ENCODE measurements at regions not wholly inside any gene's neighbourhood (a gene's known extent, or its start where the extent isn't known, plus 50 kb on each side); places are given as distances from the start of the nearest gene placed in this dataset.
A peak's percentile ranks its signal among the peaks of the same experiment; 100 is the strongest.

DNA sequence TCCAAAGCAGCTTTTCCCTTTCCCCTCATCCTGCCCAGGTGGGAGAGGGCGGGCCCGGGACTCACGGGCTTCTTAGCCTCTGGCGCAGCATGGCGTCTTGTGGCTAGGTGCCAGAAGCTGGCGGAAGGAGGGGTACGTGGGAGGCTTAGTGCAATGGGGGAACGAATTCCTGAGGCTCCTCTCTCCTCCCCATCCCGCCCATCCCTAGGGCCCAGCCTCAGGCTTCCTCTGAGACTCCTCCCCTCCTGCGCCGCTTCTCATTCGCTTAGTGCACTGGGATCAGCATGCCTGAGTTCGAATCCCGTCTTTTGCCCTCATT is 297.8 kb downstream of the ZNF536 start:
- no peak for DNase-seq

DNA sequence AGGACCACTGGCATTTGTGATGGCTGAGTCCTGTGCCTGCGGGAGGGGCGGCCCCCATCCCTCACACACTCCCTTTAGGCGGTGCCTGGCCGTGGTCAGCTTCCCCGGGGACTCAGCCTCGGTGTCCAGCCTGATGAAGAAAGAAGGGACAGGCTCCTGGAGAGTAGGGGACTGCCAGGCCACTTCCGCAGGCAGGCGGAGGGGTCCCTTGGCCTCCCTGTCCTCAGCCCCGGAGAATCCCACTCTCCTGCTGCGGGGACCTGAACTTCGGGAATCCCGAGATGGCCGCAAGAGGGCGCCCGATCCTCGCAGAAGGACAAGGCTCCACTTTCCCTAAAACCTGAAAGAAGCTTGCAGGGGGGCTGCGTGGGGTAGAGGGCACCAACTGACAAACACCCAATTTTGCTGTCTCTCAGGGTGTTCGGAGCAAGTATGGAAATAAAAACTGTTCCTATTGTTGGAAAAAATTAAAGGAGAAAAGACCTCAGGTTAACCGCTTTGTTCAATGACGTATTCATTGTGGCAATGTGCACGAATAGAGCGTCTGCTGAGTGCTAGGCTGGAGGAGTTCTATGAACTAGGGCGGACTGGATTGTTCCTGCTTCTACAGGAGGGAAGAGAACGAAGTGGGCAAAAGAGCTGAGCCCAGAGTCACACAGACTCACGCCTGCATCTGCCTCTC is 297.3 kb downstream of the ZNF536 start:
- H3K36me3 Mint-ChIP-seq, result no peaks in the 10 kb centered on the region
- H3K9me3 Mint-ChIP-seq, result no peaks in the 10 kb centered on the region
- H3K27ac Mint-ChIP-seq, result no peak overlapping the region
- peak; percentile 59 for DNase-seq
- peaks cover 19% of the 10 kb centered on the region for H3K27me3 Mint-ChIP-seq
- no peak overlapping the region for H3K4me3 Mint-ChIP-seq
- CTCF ChIA-PET, result interaction anchor here (0.8 to 2.9 kb wide), 8 partner anchors 8 to 1553 kb away, joined by 3 to 18 read pairs (median 4); no protein-coding TSS in a partner anchor
- H3K4me1 Mint-ChIP-seq, result no peaks in the 10 kb centered on the region

More for the DNA sequence above, 297.8 kb downstream of the ZNF536 start:
- CTCF ChIA-PET, result interaction anchor here (1.1 to 2.9 kb wide), 5 partner anchors 13 to 1552 kb away, joined by 3 to 18 read pairs (median 4); no protein-coding TSS in a partner anchor
- Mint-ChIP-seq H3K36me3 (no peaks in the 10 kb centered on the region), H3K4me1 (no peaks in the 10 kb centered on the region), H3K27ac (no peak overlapping the region), H3K9me3 (no peaks in the 10 kb centered on the region), H3K27me3 (peaks cover 18% of the 10 kb centered on the region), H3K4me3 (no peak overlapping the region)

DNA sequence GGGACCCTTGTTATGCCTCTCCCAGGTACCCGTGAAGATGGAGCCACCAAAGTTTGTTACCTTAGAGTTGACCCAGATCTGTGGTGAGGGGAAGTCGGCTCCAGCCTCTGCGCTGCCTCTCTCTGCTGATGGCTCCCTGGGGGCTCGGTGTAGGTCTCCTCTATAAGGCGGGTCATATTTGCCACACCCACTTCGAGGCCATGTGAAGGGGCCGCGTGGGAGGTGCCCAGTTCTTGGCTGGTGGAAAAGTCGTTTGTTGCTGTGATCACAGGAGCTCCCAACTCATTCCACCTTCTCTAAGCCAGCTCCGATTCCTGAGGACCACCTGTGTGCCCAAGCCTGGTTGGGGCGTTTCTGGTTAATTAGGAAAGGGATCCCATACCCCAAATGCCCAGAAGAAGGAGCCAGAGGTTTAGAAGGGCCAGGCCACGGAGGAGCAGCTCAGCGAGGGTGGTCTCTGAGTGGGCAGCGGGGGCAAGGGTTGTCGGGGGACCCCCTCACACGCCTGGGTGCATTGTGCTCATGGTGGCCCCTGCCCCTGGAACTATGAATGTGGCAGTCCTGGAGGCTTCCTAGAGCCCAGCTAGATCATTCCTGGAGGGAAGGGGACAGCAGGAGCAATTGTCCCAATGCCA is 296.5 kb downstream of the ZNF536 start:
- Mint-ChIP-seq H3K27ac (no peak overlapping the region), H3K9me3 (no peaks in the 10 kb centered on the region), H3K27me3 (peaks cover 19% of the 10 kb centered on the region), H3K4me3 (no peak overlapping the region), H3K4me1 (no peaks in the 10 kb centered on the region), H3K36me3 (no peaks in the 10 kb centered on the region)
- CTCF ChIA-PET, result interaction anchor here (0.6 to 2.9 kb wide), 7 partner anchors 9 to 1730 kb away, joined by 3 to 18 read pairs (median 4); no protein-coding TSS in a partner anchor
- DNase-seq, result no peak

DNA sequence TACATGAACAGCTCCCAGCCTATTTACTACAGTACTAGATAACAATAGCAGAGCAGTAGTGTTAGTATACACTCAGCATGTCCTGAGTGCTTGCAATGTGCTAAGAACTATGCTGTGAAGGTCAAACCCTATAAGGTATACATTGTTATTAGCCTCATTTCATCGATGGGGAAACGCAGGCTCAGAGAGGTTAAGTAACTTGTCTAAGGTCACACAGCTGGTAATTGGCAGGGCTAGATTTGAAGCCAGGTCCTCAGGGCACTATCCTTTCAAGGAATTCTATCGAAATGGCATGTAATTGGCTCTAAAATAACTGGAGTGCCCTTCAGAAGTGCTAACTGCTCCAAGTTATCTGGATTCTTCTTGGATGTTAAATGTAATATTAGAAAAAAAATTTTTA is 295.6 kb downstream of the ZNF536 start:
- H3K36me3 Mint-ChIP-seq, result no peaks in the 10 kb centered on the region
- H3K4me1 Mint-ChIP-seq, result no peaks in the 10 kb centered on the region
- H3K4me3 Mint-ChIP-seq, result no peak overlapping the region
- H3K27ac Mint-ChIP-seq, result no peak overlapping the region
- H3K9me3 Mint-ChIP-seq, result no peaks in the 10 kb centered on the region
- peaks cover 19% of the 10 kb centered on the region for H3K27me3 Mint-ChIP-seq
- no peak for DNase-seq
- CTCF ChIA-PET, result interaction anchor here (0.6 to 2.9 kb wide), 8 partner anchors 10 to 1556 kb away, joined by 3 to 18 read pairs (median 4); no protein-coding TSS in a partner anchor

DNA sequence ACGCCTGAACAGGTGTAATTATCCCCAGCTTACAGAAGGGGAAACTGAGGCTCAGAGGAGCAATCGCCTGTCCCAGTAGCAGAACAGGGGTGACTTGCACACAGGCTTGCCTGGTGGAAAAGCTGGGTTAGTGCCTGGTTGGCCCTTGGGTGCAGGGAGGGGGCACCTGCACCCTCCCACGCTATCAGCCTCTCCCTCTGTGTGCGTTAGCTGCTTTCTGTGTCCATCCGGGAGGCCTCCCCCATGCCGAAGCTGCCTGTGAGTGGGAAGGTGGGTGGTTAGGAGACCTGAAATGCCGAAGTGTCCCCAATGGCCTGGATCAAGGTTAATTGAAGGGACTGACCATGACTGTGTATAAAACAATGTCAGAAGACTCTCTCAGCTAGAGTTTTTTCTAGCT is 295.0 kb downstream of the ZNF536 start:
- no peaks in the 10 kb centered on the region for H3K36me3 Mint-ChIP-seq
- no peak overlapping the region for H3K4me3 Mint-ChIP-seq
- no peaks in the 10 kb centered on the region for H3K4me1 Mint-ChIP-seq
- peaks cover 19% of the 10 kb centered on the region for H3K27me3 Mint-ChIP-seq
- no peak overlapping the region for H3K27ac Mint-ChIP-seq
- DNase-seq, result no peak
- CTCF ChIA-PET, result interaction anchor here (0.6 to 2.9 kb wide), 11 partner anchors 9 to 1559 kb away, joined by 3 to 18 read pairs (median 4); no protein-coding TSS in a partner anchor
- no peaks in the 10 kb centered on the region for H3K9me3 Mint-ChIP-seq

DNA sequence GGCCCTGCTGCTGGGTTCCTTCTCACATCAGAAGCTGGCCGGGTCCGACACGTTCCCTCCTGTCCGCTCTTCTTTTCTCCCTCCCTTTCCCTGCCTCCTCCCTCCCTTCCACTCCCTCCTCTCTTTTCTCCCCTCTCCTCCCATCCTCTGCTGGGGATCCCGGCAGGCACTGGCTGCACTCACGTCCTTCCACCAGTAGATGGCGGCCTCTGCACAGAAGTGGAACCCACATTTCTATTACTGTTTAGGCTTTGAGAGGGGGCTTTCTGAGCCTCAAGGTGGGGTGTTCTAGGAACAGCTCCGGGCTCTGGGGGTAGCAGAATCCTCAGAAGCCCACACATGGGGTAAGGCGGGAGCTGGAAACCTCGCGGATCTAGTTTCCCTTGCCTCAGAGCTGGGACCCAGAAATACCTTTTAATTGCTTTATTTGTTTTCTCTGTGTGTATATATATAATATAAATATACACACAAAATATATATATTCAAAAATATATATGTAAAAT is 294.2 kb downstream of the ZNF536 start:
- DNase-seq, result peak; percentile 57

DNA sequence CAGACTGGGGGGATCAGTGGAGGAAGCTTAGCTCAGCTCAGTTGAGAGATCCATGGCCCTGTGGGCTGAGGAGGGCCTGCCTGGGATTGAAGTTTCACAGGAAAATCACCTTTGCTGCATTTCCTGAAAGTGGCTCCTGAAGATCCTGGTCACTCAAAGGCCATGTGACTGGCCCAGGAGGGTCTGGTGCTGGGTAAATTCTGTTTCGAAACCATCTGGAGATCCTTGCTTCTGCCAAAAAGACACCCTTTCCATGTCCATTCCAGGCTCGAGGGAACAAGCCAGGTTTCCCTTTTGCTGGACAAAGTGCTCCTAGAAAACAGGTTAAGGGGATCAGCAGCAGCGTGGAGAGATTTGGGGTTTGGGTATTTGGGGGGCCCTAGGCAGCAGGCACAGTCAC is 293.3 kb downstream of the ZNF536 start:
- Mint-ChIP-seq H3K36me3 (no peaks in the 10 kb centered on the region), H3K4me1 (no peaks in the 10 kb centered on the region), H3K4me3 (no peak overlapping the region), H3K9me3 (no peaks in the 10 kb centered on the region), H3K27ac (no peak overlapping the region), H3K27me3 (peaks cover 19% of the 10 kb centered on the region)
- DNase-seq, result no peak
- CTCF ChIA-PET, result interaction anchor here (1.3 to 1.7 kb wide), 2 partner anchors 10 to 17 kb away, joined by 4 to 8 read pairs; no protein-coding TSS in a partner anchor

More for the DNA sequence above, 294.2 kb downstream of the ZNF536 start:
- peaks cover 19% of the 10 kb centered on the region for H3K27me3 Mint-ChIP-seq
- H3K9me3 Mint-ChIP-seq, result no peaks in the 10 kb centered on the region
- H3K4me1 Mint-ChIP-seq, result no peaks in the 10 kb centered on the region
- H3K36me3 Mint-ChIP-seq, result no peaks in the 10 kb centered on the region
- CTCF ChIA-PET, result interaction anchor here (0.6 to 2.0 kb wide), 11 partner anchors 9 to 1559 kb away, joined by 3 to 8 read pairs (median 3); no protein-coding TSS in a partner anchor
- H3K27ac Mint-ChIP-seq, result no peak overlapping the region
- H3K4me3 Mint-ChIP-seq, result no peak overlapping the region

DNA sequence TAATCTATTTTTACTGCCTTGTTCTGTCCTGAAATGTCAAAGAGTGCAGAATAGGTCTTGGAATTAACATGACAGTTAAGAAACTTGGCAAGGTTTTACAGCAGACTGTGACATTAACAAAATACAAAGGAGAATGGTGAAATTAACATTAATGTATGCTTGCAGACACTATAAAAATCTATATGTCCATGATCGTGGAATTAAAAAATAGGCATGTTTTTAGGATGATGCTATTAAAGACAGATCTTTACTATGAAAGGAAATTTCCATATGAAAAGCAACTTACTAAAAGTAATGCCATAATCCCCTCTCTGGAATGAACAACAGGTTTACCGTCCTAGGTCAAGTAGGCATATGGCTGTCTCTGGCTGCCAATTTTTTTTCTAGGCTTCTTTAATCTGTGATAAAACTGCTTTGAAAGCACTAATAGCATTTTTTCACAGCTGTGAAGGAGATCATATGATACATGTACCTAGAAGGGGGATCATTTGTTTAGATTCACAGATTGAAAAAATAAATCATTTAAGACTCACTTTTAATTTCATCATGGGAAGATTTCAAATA is 291.5 kb downstream of the ZNF536 start:
- no peaks in the 10 kb centered on the region for H3K36me3 Mint-ChIP-seq
- CTCF ChIA-PET, result no interaction called here
- no peak overlapping the region for H3K27ac Mint-ChIP-seq
- no peak overlapping the region for H3K4me3 Mint-ChIP-seq
- H3K9me3 Mint-ChIP-seq, result no peaks in the 10 kb centered on the region
- no peak for DNase-seq
- H3K27me3 Mint-ChIP-seq, result peaks cover 10% of the 10 kb centered on the region
- H3K4me1 Mint-ChIP-seq, result no peaks in the 10 kb centered on the region

DNA sequence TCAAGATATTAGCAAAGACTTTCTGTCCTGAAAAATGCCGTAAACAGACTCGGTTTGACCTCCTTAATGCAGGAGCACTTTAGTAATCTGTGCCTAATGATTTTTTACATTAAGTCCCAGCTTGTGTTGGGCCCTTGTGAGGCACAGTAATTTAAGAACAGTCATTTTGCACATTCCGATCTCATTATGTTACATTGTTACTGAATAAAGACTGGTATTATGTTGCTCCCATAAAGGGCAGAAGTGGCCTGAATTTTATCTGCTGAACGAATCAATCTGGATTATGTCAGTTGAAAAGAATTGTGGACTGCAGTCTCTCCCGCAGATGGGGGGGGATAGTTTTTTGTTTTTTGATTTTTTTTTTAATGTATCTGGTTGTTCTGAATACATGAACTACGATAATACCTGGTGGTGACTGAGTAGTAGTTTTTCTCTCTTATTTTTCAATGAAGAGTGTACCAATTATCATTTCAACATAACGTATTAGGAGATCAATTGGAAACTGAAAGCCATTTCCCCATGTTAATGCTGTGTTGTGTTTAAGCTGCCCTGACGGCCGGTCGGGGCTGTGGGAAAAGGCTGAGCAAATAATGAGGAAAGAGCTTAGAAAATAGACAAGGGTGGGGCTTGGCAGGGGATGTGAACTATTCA is 290.2 kb downstream of the ZNF536 start:
- Mint-ChIP-seq H3K27ac (no peak overlapping the region), H3K27me3 (peaks cover 7% of the 10 kb centered on the region), H3K4me1 (no peaks in the 10 kb centered on the region), H3K4me3 (no peak overlapping the region), H3K36me3 (no peaks in the 10 kb centered on the region), H3K9me3 (no peaks in the 10 kb centered on the region)
- no peak for DNase-seq
- CTCF ChIA-PET, result interaction anchor here (1.4 kb wide), 1 partner anchor 13 kb away, joined by 3 read pairs; no protein-coding TSS in a partner anchor

DNA sequence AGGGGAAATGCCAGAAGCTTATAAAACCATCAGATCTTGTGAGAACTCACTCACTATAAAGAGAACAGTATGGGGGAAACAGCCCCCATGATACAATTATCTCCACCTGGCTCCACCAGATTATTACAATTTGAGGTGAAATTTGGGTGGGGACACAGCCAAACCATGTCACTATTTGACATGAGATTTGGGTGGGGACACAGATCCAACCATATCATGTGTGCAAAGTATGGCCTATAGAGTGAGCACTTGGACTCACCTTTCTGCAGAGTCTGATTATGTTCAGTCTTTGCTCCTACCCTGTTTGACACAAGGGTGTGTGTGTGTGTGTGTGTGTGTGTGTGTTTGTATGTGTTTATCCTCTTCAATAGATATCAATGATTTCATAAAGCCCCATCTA is 287.5 kb downstream of the ZNF536 start:
- CTCF ChIA-PET, result no interaction called here
- H3K4me3 Mint-ChIP-seq, result no peak overlapping the region

DNA sequence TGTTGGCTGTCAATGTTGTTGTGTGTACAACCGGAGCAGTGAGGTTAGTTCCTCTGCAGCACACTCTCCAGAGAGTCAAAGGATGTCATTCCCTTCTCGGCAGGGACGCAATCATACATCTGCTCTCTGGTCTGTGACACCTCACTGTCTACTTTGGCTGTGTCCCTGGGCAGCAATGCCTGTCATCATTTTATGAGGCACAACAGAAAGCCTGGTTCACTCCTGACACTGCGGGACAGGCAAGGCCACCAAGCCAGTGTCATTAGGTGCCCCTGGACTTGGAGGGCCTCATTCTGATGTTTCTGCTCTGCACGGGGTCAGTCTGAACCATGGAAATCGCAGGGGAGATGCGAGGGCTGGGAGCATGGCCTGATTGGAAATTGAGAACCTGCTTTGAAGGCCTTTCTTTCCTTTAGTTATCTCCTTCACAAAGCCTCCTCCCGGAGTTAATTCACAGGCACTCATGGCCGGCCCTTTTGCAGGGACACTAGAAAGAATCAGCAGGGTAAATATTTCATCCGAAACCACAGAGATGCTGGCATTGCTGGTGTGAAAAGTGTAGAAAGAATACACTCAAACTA is 284.4 kb downstream of the ZNF536 start:
- Mint-ChIP-seq H3K4me3 (no peak overlapping the region), H3K4me1 (no peaks in the 10 kb centered on the region), H3K9me3 (no peaks in the 10 kb centered on the region), H3K27ac (no peak overlapping the region), H3K27me3 (no peaks in the 10 kb centered on the region), H3K36me3 (no peaks in the 10 kb centered on the region)
- CTCF ChIA-PET, result no interaction called here
- DNase-seq, result no peak

More for the DNA sequence above, 287.5 kb downstream of the ZNF536 start:
- Mint-ChIP-seq H3K27me3 (peaks cover 1% of the 10 kb centered on the region), H3K4me1 (no peaks in the 10 kb centered on the region), H3K27ac (no peak overlapping the region), H3K36me3 (no peaks in the 10 kb centered on the region), H3K9me3 (no peaks in the 10 kb centered on the region)
- DNase-seq, result no peak

DNA sequence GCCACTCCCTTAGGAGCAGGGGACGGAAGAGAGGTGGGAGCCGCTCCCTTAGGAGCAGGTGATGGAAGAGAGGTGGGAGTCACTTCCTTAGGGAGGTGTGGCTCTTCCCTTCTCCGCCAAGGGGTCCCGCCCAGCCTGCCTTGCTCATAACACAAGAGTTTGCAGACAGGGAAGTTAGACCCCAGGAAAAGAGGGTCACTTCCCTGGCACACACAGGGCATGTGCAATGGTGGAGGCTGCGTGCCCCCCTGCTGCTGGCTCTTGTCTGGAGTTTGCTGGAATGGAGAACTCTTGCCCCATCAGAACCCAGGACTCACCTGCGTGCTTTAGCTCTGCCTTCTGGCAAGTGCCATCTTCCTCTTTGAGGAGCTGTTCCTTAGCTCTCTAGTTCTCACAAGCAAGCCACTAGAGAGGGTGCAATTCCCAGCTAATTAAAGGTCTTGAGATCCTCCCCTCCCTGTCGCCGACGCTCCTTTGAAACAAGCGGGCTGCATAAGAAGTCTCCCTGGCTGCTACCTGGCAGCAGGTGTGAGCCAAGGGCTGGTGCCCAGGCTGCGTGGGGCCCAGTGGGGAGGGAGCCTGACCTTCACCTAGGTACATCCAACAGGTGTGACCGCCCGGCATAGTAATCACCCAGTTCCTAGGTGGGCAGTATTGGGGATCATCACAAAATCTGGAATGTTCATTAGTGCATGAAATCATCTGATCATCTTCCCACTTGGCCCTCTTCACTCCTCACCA is 281.6 kb downstream of the ZNF536 start:
- Mint-ChIP-seq H3K27ac (no peak overlapping the region), H3K9me3 (no peaks in the 10 kb centered on the region), H3K36me3 (no peaks in the 10 kb centered on the region), H3K27me3 (peaks cover 6% of the 10 kb centered on the region), H3K4me3 (no peak overlapping the region), H3K4me1 (no peaks in the 10 kb centered on the region)
- CTCF ChIA-PET, result interaction anchor here (1.7 kb wide), 1 partner anchor 13 kb away, joined by 8 read pairs; no protein-coding TSS in a partner anchor
- DNase-seq, result no peak

DNA sequence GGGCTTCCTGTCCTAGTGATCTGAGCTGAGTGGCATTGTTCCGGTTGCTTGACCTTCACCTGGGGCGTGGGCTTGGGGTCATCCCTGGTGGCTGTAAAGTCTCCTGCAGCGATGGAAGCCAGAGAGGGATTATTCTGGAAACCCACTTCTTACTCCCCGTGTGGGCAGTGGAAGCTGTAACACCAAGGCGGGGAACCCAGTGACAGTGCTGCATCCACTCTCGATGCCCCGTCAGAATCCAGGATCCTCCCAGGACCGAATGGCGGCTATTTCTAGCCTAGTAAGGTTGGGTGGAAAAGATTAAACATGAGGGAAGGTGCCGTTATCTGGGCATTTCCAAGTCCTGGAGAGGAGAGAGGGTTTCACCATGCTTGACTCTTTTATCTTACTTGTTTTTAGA is 280.6 kb downstream of the ZNF536 start:
- Mint-ChIP-seq H3K27ac (no peak overlapping the region), H3K27me3 (peaks cover 16% of the 10 kb centered on the region), H3K9me3 (no peaks in the 10 kb centered on the region)

More for the DNA sequence above, 280.6 kb downstream of the ZNF536 start:
- CTCF ChIA-PET, result no interaction called here
- DNase-seq, result no peak
- Mint-ChIP-seq H3K36me3 (no peaks in the 10 kb centered on the region), H3K4me3 (no peak overlapping the region), H3K4me1 (no peaks in the 10 kb centered on the region)
